ENCODE measurements at regions not wholly inside any gene's neighbourhood (a gene's known extent, or its start where the extent isn't known, plus 50 kb on each side); places are given as distances from the start of the nearest gene placed in this dataset.

DNA sequence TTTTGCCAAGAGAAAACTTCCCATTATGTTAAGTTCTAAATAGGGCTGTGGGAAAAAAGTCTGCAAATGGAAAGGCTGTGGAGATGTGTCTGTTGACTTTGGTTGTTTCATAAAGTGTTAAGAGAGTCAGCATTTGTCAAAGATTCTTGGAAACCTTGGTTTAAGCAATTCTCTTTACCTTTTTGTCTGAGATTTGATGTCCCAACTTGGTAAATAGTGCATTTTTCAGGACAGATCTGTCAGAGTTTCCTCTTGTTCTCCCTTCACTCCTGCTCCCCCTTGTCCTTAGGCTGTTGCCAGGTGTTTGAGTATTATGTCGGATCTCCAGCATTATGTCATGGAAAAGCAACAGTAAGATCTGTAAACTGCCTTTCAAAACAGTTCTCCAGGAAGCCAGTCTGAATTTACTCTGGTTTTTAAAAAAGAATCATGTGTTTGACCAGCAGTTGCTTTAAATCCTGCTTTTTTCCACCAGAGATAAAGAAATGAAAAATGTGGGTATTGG is 79.1 kb upstream of the ADAMTSL1 start:
- no peak for DNase-seq (ENCODE audit: low spot score)

DNA sequence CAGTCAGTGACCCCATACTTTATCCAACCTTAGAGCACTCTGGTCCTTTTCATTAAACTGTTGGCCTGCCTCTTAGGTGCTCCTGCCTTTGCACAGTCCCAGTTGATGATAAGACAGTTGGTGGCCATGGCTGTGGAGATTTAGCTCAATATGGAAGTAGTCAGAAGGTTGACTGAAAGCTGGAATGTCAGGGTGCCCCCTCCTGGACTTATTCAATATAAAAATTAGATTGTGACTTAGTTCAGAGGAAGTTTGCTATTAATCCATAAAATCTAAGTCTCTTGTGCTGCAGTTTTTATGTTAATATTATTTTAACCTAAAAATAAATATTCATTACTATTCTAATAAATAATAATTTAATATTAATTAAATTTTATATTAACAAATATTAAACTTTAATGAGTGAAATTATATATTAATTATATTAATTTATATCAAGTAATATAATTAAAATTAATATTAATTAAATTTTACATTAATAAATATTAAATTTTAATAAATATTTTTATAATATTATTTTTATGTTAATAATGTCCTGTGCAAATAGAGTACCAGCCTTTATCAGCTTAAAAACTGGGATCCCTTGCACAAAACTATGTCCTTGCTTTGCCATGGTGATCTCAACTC is 77.7 kb upstream of the ADAMTSL1 start:
- no peak for DNase-seq (ENCODE audit: low spot score)

DNA sequence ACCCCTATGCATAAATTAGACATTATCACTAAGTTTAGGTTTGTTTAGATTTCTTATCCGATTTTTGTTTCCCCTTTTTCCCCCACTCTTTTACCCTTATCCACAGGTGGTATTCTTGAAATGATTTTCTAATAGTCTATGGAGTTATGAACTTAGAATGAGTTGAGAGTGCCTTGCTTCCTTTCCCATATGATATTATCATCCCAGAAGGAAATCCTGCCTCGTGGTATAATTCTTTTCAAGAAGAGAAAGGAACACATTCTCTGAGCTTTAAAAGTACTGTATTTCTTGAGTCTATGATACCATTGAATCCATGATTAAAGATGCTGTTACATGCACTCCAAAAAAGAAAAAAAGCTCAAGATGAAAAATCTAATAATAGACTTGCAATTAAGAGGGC is 76.9 kb upstream of the ADAMTSL1 start:
- no peak for DNase-seq (ENCODE audit: low spot score)

DNA sequence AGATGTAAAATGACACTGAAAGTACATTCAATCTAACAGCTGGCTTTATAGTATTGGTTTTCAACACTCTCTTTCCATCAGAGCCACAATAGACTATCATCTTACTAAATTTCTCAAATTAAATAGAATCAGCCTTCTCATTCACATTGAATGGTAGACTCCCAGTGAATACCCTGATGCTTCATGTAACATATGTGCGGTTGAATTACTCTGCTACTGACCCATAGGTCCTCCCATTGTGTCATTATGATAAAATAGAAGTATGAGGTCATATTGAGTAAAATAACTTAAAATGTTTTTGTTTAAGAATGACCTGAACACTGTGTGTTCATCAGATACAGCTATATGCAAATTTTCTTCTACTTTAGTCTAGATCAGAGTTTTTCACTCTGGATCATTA is 75.9 kb upstream of the ADAMTSL1 start:
- DNase-seq (ENCODE audit: low spot score), result no peak

DNA sequence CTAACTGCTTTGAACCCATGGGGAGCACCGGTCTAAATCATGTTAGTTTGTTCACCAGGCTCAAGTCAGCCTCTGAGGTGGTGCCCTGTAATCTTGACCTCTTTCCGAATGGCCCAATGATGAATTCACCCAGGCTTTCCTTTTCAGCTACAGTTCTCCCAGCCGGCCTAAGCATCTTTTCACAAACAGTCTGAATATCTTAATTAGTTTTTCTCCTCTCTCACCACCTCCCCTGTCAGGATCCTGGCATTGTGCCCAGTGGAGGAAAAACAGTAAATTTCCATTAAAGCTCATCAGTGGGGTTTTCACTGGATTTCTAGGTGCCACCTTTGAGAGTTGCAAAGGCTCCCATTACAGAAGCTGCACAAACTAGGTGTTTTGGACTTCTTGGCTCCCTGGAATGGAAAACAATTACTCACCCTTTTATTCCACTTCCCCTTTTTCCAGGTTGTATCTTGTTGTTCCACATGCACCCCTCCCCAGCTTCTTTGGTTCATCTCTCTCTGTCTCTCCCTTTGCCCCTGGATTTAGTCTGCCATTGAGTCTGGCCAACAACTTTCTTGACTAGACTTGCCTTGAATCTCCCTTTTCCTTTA is 69.4 kb upstream of the ADAMTSL1 start:
- DNase-seq (ENCODE audit: low spot score), result no peak

DNA sequence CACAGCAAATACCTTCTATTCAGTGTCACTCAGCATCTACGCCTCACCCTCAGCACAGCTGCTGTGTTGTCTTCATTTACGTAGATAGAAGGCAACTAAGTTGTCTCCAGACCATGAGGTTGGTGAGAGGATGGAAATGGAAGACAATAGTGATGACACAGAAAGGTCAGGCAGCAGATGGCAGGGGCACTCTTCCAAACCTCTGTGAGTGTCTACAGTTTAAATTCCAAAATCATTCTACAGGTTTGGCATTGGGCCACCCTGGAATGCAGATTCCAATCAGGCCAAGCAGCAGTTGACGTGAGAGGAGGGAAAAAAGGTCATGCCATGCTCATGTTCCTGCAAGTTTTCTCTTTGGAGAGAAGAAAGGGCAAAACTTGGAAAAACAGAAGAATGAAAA is 68.7 kb upstream of the ADAMTSL1 start:
- DNase-seq (ENCODE audit: low spot score), result peak; percentile 51

DNA sequence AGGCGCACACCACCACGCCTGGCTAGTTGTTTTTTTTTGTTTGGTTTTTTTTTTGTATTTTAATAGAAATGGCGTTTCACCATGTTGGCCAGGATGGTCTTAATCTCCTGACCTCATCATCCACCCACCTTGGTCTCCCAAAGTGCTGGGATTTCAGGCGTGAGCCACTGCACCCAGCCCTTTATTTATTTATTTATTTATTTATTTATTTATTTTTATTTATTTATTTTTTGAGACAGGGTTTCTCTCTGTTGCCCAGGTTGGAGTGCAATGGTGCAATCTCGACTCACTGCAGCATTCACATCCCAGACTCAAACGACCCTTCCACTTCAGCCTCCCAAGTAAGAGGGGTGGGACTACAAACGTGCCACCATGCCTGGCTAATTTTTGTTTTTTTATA is 63.0 kb upstream of the ADAMTSL1 start:
- DNase-seq (ENCODE audit: low spot score), result no peak

DNA sequence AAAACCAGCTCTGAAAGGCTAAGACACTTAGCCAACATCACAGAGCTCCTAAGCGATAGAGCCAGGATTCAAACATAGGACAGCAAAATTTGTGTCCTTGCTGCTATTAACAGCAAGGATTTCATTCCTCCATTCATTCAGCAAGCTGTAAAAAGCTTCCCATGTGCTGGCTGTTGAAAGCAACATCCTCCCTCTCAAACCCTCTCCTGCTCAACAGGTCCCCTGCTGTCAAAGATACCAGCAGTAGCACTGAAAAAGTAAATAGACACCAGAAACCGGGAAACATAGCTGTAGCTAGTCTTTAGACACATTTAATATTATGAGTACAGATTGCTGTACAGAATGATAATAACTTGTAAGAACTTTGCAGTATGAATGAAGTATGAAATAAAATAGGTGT is 52.6 kb upstream of the ADAMTSL1 start:
- no peak for DNase-seq (ENCODE audit: low spot score)

DNA sequence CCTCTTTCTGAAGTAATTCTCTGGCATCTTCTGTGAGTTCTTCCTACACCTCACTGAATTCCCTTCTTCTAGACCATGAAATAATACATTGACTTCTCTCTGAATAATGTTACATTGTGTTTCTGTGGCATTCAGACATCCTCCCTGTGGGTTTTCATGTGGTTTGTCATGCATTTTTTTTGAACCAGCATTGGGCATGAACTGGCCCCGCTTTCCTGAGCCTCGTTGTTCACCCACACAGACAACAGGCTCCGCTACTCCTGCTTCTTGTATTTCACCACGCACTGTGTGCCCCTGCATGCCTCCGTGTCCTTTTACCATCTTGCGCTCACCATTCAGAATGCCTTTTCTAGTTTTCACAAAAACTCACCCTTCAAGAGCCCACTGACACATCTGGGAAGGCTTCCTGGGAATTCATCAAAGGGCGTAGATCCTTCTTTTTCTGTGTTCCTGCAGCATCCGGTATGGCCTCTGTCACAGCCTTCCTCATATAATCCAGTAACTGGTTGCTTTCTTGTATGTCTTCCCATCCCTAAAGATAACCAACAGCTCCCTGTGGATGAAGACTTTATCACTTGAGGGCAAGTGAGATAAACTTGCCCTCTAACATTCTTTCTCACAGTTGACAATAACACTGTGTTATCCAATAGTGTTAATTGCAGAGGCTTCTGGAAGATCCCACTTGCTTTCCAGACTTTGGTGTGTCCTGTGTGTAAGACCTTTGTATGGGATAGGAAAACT is 51.5 kb upstream of the ADAMTSL1 start:
- no peak for DNase-seq (ENCODE audit: low spot score)

DNA sequence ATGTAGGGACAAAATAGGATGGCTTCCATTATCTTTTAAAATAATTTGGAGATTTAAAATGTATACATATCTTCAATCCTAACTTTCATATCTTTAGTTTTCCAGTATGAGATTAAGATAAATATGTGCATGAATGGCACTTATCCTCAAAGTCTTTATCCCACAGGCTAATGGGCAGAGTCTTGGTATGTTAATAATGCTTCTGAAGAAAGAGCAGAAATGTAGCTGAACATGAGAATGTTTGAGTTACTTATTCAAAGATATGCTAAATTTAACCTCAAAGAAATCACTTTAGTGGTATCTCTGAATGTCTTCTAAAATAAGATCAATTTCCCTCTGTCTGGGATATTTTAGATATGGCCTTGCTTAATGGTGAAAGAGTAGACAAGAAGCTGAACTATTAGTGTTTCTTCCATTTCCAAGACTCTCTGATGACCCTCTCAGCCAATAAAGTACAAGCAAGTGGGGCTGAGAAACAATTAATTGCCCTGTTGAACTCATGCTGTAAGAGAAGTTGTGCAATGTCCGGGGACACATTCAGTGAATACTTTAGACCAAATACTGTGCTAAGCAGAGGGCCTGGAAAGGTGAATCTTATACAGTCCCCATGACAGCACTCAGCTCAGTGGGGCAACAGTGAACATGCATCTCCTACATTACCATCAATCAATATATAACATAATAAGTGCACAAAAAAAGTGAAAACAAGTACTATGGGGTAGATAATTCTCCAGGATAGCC is 50.0 kb upstream of the ADAMTSL1 start:
- DNase-seq (ENCODE audit: low spot score), result peak; percentile 6

All from GM03348 (cell line).